Glutamatergic neuron (in vitro differentiated cells): ENCODE measurements at regions not wholly inside any gene's neighbourhood (a gene's known extent, or its start where the extent isn't known, plus 50 kb on each side); places are given as distances from the start of the nearest gene placed in this dataset.

ENCODE experiments used
- DNase-seq: peaks from one replicate; pipeline ENCODE4 v3.0.0; 2022
- H3K27ac Mint-ChIP-seq: one replicate; pipeline ENCODE4 v1.8.0; 2020; ENCODE audit warnings: mild to moderate bottlenecking, mixed read lengths, inconsistent platforms; ENCODE audit not compliant: unreplicated experiment
- H3K27me3 Mint-ChIP-seq: one replicate; pipeline ENCODE4 v1.8.0; 2020; ENCODE audit warnings: mild to moderate bottlenecking, moderate library complexity, mixed read lengths, inconsistent platforms; ENCODE audit not compliant: unreplicated experiment
- H3K36me3 Mint-ChIP-seq: one replicate; pipeline ENCODE4 v1.8.0; 2020; ENCODE audit warnings: mild to moderate bottlenecking, mixed read lengths, inconsistent platforms; ENCODE audit not compliant: unreplicated experiment
- H3K4me1 Mint-ChIP-seq: one replicate; pipeline ENCODE4 v1.8.0; 2020; ENCODE audit warnings: mild to moderate bottlenecking, low read depth, mixed read lengths, inconsistent platforms; ENCODE audit not compliant: unreplicated experiment
- H3K4me3 Mint-ChIP-seq: one replicate; pipeline ENCODE4 v1.8.0; 2020; ENCODE audit warnings: mild to moderate bottlenecking, mixed read lengths, inconsistent platforms; ENCODE audit not compliant: unreplicated experiment
- H3K9me3 Mint-ChIP-seq: one replicate; pipeline ENCODE4 v1.8.0; 2020; ENCODE audit warnings: mild to moderate bottlenecking, moderate library complexity, mixed read lengths, inconsistent platforms; ENCODE audit not compliant: unreplicated experiment
- TF ChIP-seq, protein P1 (sequence below): fragments of 200-600 bp; sonication (generic); IDR thresholded peaks from one replicate; pipeline ENCODE4 v1.5.0; 2021; ENCODE audit not compliant: partially characterized antibody, unreplicated experiment

- Mint-ChIP-seq H3K9me3 (peaks cover 3% of the 10 kb centered on the region), H3K27me3 (peaks cover 5% of the 10 kb centered on the region), H3K4me1 (peaks cover 24% of the 10 kb centered on the region), H3K27ac (peak overlapping the region; percentile 22), H3K4me3 (no peak overlapping the region), H3K36me3 (no peaks in the 10 kb centered on the region)
- TF ChIP-seq, protein P1, sequence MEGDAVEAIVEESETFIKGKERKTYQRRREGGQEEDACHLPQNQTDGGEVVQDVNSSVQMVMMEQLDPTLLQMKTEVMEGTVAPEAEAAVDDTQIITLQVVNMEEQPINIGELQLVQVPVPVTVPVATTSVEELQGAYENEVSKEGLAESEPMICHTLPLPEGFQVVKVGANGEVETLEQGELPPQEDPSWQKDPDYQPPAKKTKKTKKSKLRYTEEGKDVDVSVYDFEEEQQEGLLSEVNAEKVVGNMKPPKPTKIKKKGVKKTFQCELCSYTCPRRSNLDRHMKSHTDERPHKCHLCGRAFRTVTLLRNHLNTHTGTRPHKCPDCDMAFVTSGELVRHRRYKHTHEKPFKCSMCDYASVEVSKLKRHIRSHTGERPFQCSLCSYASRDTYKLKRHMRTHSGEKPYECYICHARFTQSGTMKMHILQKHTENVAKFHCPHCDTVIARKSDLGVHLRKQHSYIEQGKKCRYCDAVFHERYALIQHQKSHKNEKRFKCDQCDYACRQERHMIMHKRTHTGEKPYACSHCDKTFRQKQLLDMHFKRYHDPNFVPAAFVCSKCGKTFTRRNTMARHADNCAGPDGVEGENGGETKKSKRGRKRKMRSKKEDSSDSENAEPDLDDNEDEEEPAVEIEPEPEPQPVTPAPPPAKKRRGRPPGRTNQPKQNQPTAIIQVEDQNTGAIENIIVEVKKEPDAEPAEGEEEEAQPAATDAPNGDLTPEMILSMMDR, result no peak
- DNase-seq, result no peak
Observed at GRCh38 chr19:30910485-30911240, 438.6 kb downstream of the TSHZ3 start.

- Mint-ChIP-seq H3K9me3 (peaks cover 3% of the 10 kb centered on the region), H3K27ac (peak overlapping the region; percentile 85), H3K4me1 (peaks cover 27% of the 10 kb centered on the region), H3K36me3 (no peaks in the 10 kb centered on the region), H3K27me3 (peaks cover 5% of the 10 kb centered on the region), H3K4me3 (peak overlapping the region; percentile 72)
- TF ChIP-seq, protein P1, result no peak
- no peak for DNase-seq
Observed at GRCh38 chr19:30909216-30909615, 440.0 kb downstream of the TSHZ3 start.

DNA sequence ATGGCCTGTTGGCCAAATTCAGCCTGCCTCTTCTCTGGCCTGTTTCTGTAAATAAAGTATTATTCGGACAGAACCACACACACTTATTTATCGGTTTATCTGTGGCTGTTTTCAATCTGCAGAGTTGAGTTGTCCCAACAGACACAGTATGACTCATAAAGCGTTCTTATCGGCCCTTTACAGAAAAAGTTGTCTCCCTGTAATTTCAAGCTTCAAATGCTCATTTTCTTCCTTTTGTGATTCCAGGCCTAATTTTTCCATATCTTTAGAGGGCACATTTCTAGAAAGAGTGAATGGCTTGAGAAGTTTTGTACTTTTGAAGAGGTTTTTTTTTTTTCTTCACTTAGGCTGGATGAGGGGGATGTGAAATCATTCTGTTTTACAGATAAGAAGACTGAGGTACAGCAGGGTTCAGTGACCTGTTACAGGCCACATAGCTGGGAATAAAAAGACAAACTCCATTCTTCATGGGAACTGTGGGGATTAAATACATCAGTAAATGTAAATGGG, 440.9 kb downstream of the TSHZ3 start:
- Mint-ChIP-seq H3K9me3 (peaks cover 3% of the 10 kb centered on the region), H3K4me3 (peak overlapping the region; percentile 13), H3K36me3 (no peaks in the 10 kb centered on the region), H3K27me3 (peaks cover 5% of the 10 kb centered on the region), H3K4me1 (peaks cover 27% of the 10 kb centered on the region), H3K27ac (peak overlapping the region; percentile 4)
- TF ChIP-seq, protein P1, result no peak
- DNase-seq, result no peak

- no peaks in the 10 kb centered on the region for H3K36me3 Mint-ChIP-seq
- peaks cover 5% of the 10 kb centered on the region for H3K27me3 Mint-ChIP-seq
- H3K27ac Mint-ChIP-seq, result no peak overlapping the region
- DNase-seq, result no peak
- peaks cover 27% of the 10 kb centered on the region for H3K4me1 Mint-ChIP-seq
- H3K4me3 Mint-ChIP-seq, result no peak overlapping the region
- TF ChIP-seq, protein P1, result no peak
- H3K9me3 Mint-ChIP-seq, result peaks cover 3% of the 10 kb centered on the region
Observed at GRCh38 chr19:30906871-30907270, 442.4 kb downstream of the TSHZ3 start.

DNA sequence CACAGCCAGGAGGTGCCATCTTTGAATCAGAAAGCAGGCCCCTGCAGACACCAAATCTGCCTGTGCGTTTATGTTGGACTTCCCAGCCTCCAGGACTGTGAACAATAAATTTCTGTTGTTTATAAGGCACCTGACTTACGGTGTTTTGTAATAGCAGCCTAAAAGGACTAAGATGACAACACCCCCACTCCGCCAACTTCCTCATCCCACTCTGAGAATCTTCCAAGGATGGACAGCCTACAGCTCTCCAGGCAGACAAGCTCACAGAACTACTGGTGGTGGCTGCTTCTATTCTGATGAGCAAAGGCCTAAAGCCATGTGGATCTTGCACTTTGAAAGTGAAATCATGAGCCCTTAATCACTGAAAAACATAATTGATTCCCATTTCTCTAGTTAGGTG, 449.2 kb downstream of the TSHZ3 start:
- DNase-seq, result no peak
- Mint-ChIP-seq H3K4me1 (peaks cover 14% of the 10 kb centered on the region), H3K27me3 (no peaks in the 10 kb centered on the region), H3K36me3 (no peaks in the 10 kb centered on the region), H3K27ac (no peak overlapping the region), H3K9me3 (no peaks in the 10 kb centered on the region), H3K4me3 (no peak overlapping the region)
- TF ChIP-seq, protein P1, result no peak
